HUES6 (cell line): ENCODE measurements at regions not wholly inside any gene's neighbourhood (a gene's known extent, or its start where the extent isn't known, plus 50 kb on each side); places are given as distances from the start of the nearest gene placed in this dataset.
"Not testable (repeated sequence)": the region's sequence is repeated elsewhere in the genome, so short reads cannot be mapped to it uniquely, and the experiment has no call there.

Experiments
- H3K27ac ChIP-seq: 2 replicates; pipeline ENCODE4 v1.7.0; 2013; ENCODE audit warnings: low read depth, mild to moderate bottlenecking, low read length, inconsistent platforms
- H3K27me3 ChIP-seq: 2 replicates; pipeline ENCODE4 v1.6.1; 2013; ENCODE audit warnings: low read length; ENCODE audit not compliant: control insufficient read depth, insufficient read depth
- H3K36me3 ChIP-seq: 2 replicates; pipeline ENCODE4 v1.6.1; 2013; ENCODE audit warnings: low read length; ENCODE audit not compliant: control insufficient read depth, insufficient read depth
- H3K4me1 ChIP-seq: 2 replicates; pipeline ENCODE4 v1.6.1; 2013; ENCODE audit warnings: low read length; ENCODE audit not compliant: control insufficient read depth, insufficient read depth
- H3K4me3 ChIP-seq: 2 replicates; pipeline ENCODE4 v1.5.1; 2013; ENCODE audit warnings: low read depth, low read length
- H3K9ac ChIP-seq: one replicate; pipeline ENCODE4 v1.6.1; 2013; ENCODE audit warnings: mild to moderate bottlenecking, low read length
- H3K9me3 ChIP-seq: 2 replicates; pipeline ENCODE4 v1.6.1; 2013; ENCODE audit warnings: low read depth, low read length; ENCODE audit not compliant: control insufficient read depth, insufficient read depth

GRCh38 chr2:142307616-142308115, 176.8 kb upstream of the LRP1B start:
- H3K4me1 ChIP-seq = no peaks in the 10 kb centered on the region
- H3K9ac ChIP-seq = no peak overlapping the region
- H3K9me3 ChIP-seq = peaks cover 36% of the 10 kb centered on the region
- H3K4me3 ChIP-seq = no peak overlapping the region
- no peak overlapping the region for H3K27ac ChIP-seq
- no peaks in the 10 kb centered on the region for H3K27me3 ChIP-seq
- H3K36me3 ChIP-seq = no peaks in the 10 kb centered on the region

GRCh38 chr2:142307086-142307485, 176.3 kb upstream of the LRP1B start:
- Histone ChIP-seq H3K9ac (no peak overlapping the region), H3K4me1 (no peaks in the 10 kb centered on the region), H3K27ac (no peak overlapping the region), H3K9me3 (peaks cover 34% of the 10 kb centered on the region), H3K36me3 (no peaks in the 10 kb centered on the region), H3K4me3 (no peak overlapping the region), H3K27me3 (no peaks in the 10 kb centered on the region)

- Histone ChIP-seq H3K9me3 (peaks cover 26% of the 10 kb centered on the region), H3K4me1 (no peaks in the 10 kb centered on the region), H3K27me3 (no peaks in the 10 kb centered on the region), H3K27ac (no peak overlapping the region), H3K36me3 (no peaks in the 10 kb centered on the region), H3K9ac (no peak overlapping the region), H3K4me3 (no peak overlapping the region)
These were observed 175.3 kb upstream of the LRP1B start for GRCh38 chr2:142306131-142306530.

- H3K4me3 ChIP-seq = no peak overlapping the region
- no peaks in the 10 kb centered on the region for H3K27me3 ChIP-seq
- H3K27ac ChIP-seq = no peak overlapping the region
- H3K36me3 ChIP-seq = no peaks in the 10 kb centered on the region
- H3K9me3 ChIP-seq = no peaks in the 10 kb centered on the region
- no peaks in the 10 kb centered on the region for H3K4me1 ChIP-seq
- no peak overlapping the region for H3K9ac ChIP-seq
These were observed 169.7 kb upstream of the LRP1B start for GRCh38 chr2:142300517-142300916.

- Histone ChIP-seq H3K9ac (no peak overlapping the region), H3K27ac (no peak overlapping the region), H3K27me3 (no peaks in the 10 kb centered on the region), H3K4me3 (no peak overlapping the region), H3K36me3 (no peaks in the 10 kb centered on the region), H3K4me1 (no peaks in the 10 kb centered on the region), H3K9me3 (no peaks in the 10 kb centered on the region)
These were observed 168.2 kb upstream of the LRP1B start for GRCh38 chr2:142299021-142299420.

- H3K4me3 ChIP-seq = no peak overlapping the region
- H3K27me3 ChIP-seq = no peaks in the 10 kb centered on the region
- H3K9me3 ChIP-seq = no peaks in the 10 kb centered on the region
- no peaks in the 10 kb centered on the region for H3K36me3 ChIP-seq
- no peaks in the 10 kb centered on the region for H3K4me1 ChIP-seq
- no peak overlapping the region for H3K9ac ChIP-seq
- H3K27ac ChIP-seq = no peak overlapping the region
These were observed 163.4 kb upstream of the LRP1B start for GRCh38 chr2:142294225-142294624.

GRCh38 chr2:142291969-142292368, 161.2 kb upstream of the LRP1B start:
- H3K4me1 ChIP-seq = no peaks in the 10 kb centered on the region
- no peaks in the 10 kb centered on the region for H3K9me3 ChIP-seq
- no peaks in the 10 kb centered on the region for H3K36me3 ChIP-seq
- H3K27ac ChIP-seq = no peak overlapping the region
- no peak overlapping the region for H3K4me3 ChIP-seq
- no peaks in the 10 kb centered on the region for H3K27me3 ChIP-seq
- H3K9ac ChIP-seq = no peak overlapping the region

GRCh38 chr2:142290931-142291330, 160.1 kb upstream of the LRP1B start:
- Histone ChIP-seq H3K36me3 (no peaks in the 10 kb centered on the region), H3K9me3 (no peaks in the 10 kb centered on the region), H3K27ac (no peak overlapping the region), H3K4me3 (no peak overlapping the region), H3K4me1 (no peaks in the 10 kb centered on the region), H3K27me3 (no peaks in the 10 kb centered on the region), H3K9ac (no peak overlapping the region)

- Histone ChIP-seq H3K27me3 (no peaks in the 10 kb centered on the region), H3K27ac (no peak overlapping the region), H3K4me1 (no peaks in the 10 kb centered on the region), H3K9me3 (no peaks in the 10 kb centered on the region), H3K36me3 (no peaks in the 10 kb centered on the region), H3K4me3 (no peak overlapping the region), H3K9ac (no peak overlapping the region)
These were observed 155.8 kb upstream of the LRP1B start for GRCh38 chr2:142286618-142287017.

- Histone ChIP-seq H3K36me3 (no peaks in the 10 kb centered on the region), H3K4me1 (no peaks in the 10 kb centered on the region), H3K4me3 (no peak overlapping the region), H3K27ac (no peak overlapping the region), H3K9ac (no peak overlapping the region), H3K27me3 (no peaks in the 10 kb centered on the region), H3K9me3 (no peaks in the 10 kb centered on the region)
These were observed 154.7 kb upstream of the LRP1B start for GRCh38 chr2:142285480-142285879.

GRCh38 chr2:142284336-142284735, 153.5 kb upstream of the LRP1B start:
- not testable (repeated sequence) for H3K4me1 ChIP-seq, H3K9ac ChIP-seq, H3K36me3 ChIP-seq, H3K9me3 ChIP-seq, H3K27me3 ChIP-seq, H3K27ac ChIP-seq, H3K4me3 ChIP-seq

- no peaks in the 10 kb centered on the region for H3K27me3 ChIP-seq
- no peak overlapping the region for H3K4me3 ChIP-seq
- no peak overlapping the region for H3K27ac ChIP-seq
- no peaks in the 10 kb centered on the region for H3K36me3 ChIP-seq
- H3K9ac ChIP-seq = no peak overlapping the region
- H3K9me3 ChIP-seq = no peaks in the 10 kb centered on the region
- no peaks in the 10 kb centered on the region for H3K4me1 ChIP-seq
These were observed 150.0 kb upstream of the LRP1B start for GRCh38 chr2:142280831-142281230.
